ENCODE measurements at regions not wholly inside any gene's neighbourhood (a gene's known extent, or its start where the extent isn't known, plus 50 kb on each side); places are given as distances from the start of the nearest gene placed in this dataset.
A peak's percentile ranks its signal among the peaks of the same experiment; 100 is the strongest.

- Histone ChIP-seq H3K36me3 (no peaks in the 10 kb centered on the region), H3K27ac (no peak overlapping the region), H3K9me3 (no peaks in the 10 kb centered on the region), H3K4me1 (peaks cover 0 to 19% of the 10 kb centered on the region in 2 donors), H3K4me3 (no peak overlapping the region), H3K27me3 (no peaks in the 10 kb centered on the region)
- no peak for TF ChIP-seq CTCF (IDR thresholded peaks at IDR 0.05)
- DNase-seq (ENCODE audit: low spot score), result no peak
Observed at GRCh38 chr6:56853541-56853940, 101.4 kb upstream of the BEND6 start.

GRCh38 chr6:56852260-56853010 is 102.5 kb upstream of the BEND6 start:
- DNase-seq (ENCODE audit: low spot score), result no peak
- peak overlapping the region; percentile 20 to 52 for H3K27ac ChIP-seq
- peaks cover 0 to 19% of the 10 kb centered on the region in 2 donors for H3K4me1 ChIP-seq
- H3K27me3 ChIP-seq, result no peaks in the 10 kb centered on the region
- H3K9me3 ChIP-seq, result no peaks in the 10 kb centered on the region
- no peak for TF ChIP-seq CTCF (IDR thresholded peaks at IDR 0.05)
- no peaks in the 10 kb centered on the region for H3K36me3 ChIP-seq
- peak overlapping the region in 1 of 2 donors; percentile 54 for H3K4me3 ChIP-seq

GRCh38 chr6:56851541-56852259 is 103.2 kb upstream of the BEND6 start:
- TF ChIP-seq CTCF (IDR thresholded peaks at IDR 0.05), result peak; percentile 45 to 75
- H3K36me3 ChIP-seq, result no peaks in the 10 kb centered on the region
- no peaks in the 10 kb centered on the region for H3K9me3 ChIP-seq
- H3K4me3 ChIP-seq, result peak overlapping the region; percentile 39 to 54
- H3K27ac ChIP-seq, result peak overlapping the region; percentile 20 to 52
- no peak for DNase-seq (ENCODE audit: low spot score)
- peaks cover 0 to 19% of the 10 kb centered on the region in 2 donors for H3K4me1 ChIP-seq
- H3K27me3 ChIP-seq, result no peaks in the 10 kb centered on the region

- no peak for TF ChIP-seq CTCF (IDR thresholded peaks at IDR 0.05)
- Histone ChIP-seq H3K27me3 (no peaks in the 10 kb centered on the region), H3K9me3 (no peaks in the 10 kb centered on the region), H3K36me3 (no peaks in the 10 kb centered on the region), H3K27ac (peak overlapping the region; percentile 20 to 52), H3K4me3 (peak overlapping the region; percentile 39 to 54), H3K4me1 (peaks cover 0 to 14% of the 10 kb centered on the region in 2 donors)
- DNase-seq (ENCODE audit: low spot score), result no peak
Observed at GRCh38 chr6:56851074-56851473, 103.8 kb upstream of the BEND6 start.

- no peaks in the 10 kb centered on the region for H3K36me3 ChIP-seq
- H3K4me3 ChIP-seq, result peak overlapping the region; percentile 39 to 54
- TF ChIP-seq CTCF (IDR thresholded peaks at IDR 0.05), result no peak
- DNase-seq (ENCODE audit: low spot score), result no peak
- H3K9me3 ChIP-seq, result no peaks in the 10 kb centered on the region
- H3K27me3 ChIP-seq, result no peaks in the 10 kb centered on the region
- H3K27ac ChIP-seq, result peak overlapping the region; percentile 20 to 52
- peaks cover 0 to 10% of the 10 kb centered on the region in 2 donors for H3K4me1 ChIP-seq
Observed at GRCh38 chr6:56850626-56851025, 104.3 kb upstream of the BEND6 start.

All from right atrium auricular region (tissue), 2 donors.